Ovary (tissue), 7 donors: ENCODE measurements at regions not wholly inside any gene's neighbourhood (a gene's known extent, or its start where the extent isn't known, plus 50 kb on each side); places are given as distances from the start of the nearest gene placed in this dataset.

ENCODE experiments used
- DNase-seq, 5 donors: peaks; one replicate each; pipeline ENCODE4 v3.0.0-alpha.2; 2019 to 2020
- H3K27ac ChIP-seq, 2 donors: fragments of 200-600 bp; one replicate each; pipeline versions ENCODE4 v1.5.1 to v1.8.0; 2019 to 2022
- H3K27me3 ChIP-seq: fragments of 200-600 bp; one replicate; pipeline ENCODE4 v1.8.0; 2022
- H3K36me3 ChIP-seq: fragments of 200-600 bp; sonication (generic); one replicate; pipeline ENCODE4 v1.5.1; 2019
- H3K4me1 ChIP-seq: one replicate; pipeline ENCODE4 v1.8.1; 2013; ENCODE audit warnings: mild to moderate bottlenecking, moderate library complexity; ENCODE audit not compliant: insufficient read depth
- H3K4me3 ChIP-seq: fragments of 200-600 bp; sonication (generic); one replicate; pipeline ENCODE4 v1.5.1; 2017
- H3K9me3 ChIP-seq, 2 donors: fragments of 200-600 bp in 1 of 2; sonication (generic) in 1 of 2; one replicate each; pipeline versions ENCODE4 v1.5.1 to v1.8.1; 2013 to 2019; ENCODE audit warnings: mild to moderate bottlenecking in 1 of 2, moderate library complexity in 1 of 2
- CTCF ChIP-seq, 3 donors: fragments of 450-650 bp in 2 of 3; fragments of 200-600 bp in 1 of 3; IDR thresholded peaks; one replicate each; pipeline versions ENCODE4 v1.5.1 to v1.8.0; 2016 to 2022; ENCODE audit warnings: antibody characterized with exemption in 3 of 3, mild to moderate bottlenecking in 1 of 3
- EP300 ChIP-seq: sonication (generic); formaldehyde crosslinking; IDR thresholded peaks from one replicate; pipeline ENCODE4 v1.6.1; 2017; ENCODE audit warnings: antibody characterized with exemption
- POLR2A ChIP-seq: fragments of 450-650 bp; IDR thresholded peaks from one replicate; pipeline ENCODE4 v1.6.1; 2017; ENCODE audit warnings: antibody characterized with exemption, mild to moderate bottlenecking, moderate library complexity
- WGBS, 3 donors: extraction: QIAGEN DNeasy Blood & Tissue Kit in 1 of 3; methylation state at CpG; one replicate each; pipeline versions ENCODE4 v1.1.5 to v1.1.7; 2013 to 2017; 5-methylcytosine and 5-hydroxymethylcytosine counted together
- intact Hi-C, 4 donors: fragments of 100-400 bp; cut with DNase I; formaldehyde crosslinking; loops; one replicate each; pipeline versions ENCODE4 v1.11.0 to v1.15.1; 2022 to 2023
- donor health status: DM: no; HTN: no; CAD: no; lungs with moderate emphysema.
- donor health status: DM: no; HTN: no; CAD: no.
- donor health status: Bipolar disorder and iron deficiency.
- donor health status: DM: no; HTN: no; CAD: no.
- donor health status: DM: yes; HTN: yes; CAD: no.

- no peak for TF ChIP-seq CTCF (IDR thresholded peaks at IDR 0.05)
- TF ChIP-seq EP300, result no peak
- no peak for TF ChIP-seq POLR2A
- no peak for DNase-seq
- Histone ChIP-seq H3K9me3 (no peaks in the 10 kb centered on the region), H3K27ac (no peak overlapping the region), H3K4me1 (no peaks in the 10 kb centered on the region), H3K27me3 (no peaks in the 10 kb centered on the region), H3K36me3 (no peaks in the 10 kb centered on the region), H3K4me3 (no peak overlapping the region)
- intact Hi-C loops, result no loop called here
- 50 to 74% (median 70%) methylated on average over 1 of the region's 1 CpG for WGBS, 3 donors
Observed at GRCh38 chr6:140599916-140600315, 1225.5 kb upstream of the CITED2 start.

GRCh38 chr6:140597181-140597580, 1222.7 kb upstream of the CITED2 start:
- intact Hi-C loops, result no loop called here
- WGBS, 3 donors, result 86 to 100% (median 98%) methylated on average over 1 of the region's 1 CpG
- H3K9me3 ChIP-seq, result no peaks in the 10 kb centered on the region
- no peak overlapping the region for H3K4me3 ChIP-seq
- H3K27me3 ChIP-seq, result no peaks in the 10 kb centered on the region
- H3K4me1 ChIP-seq, result no peaks in the 10 kb centered on the region
- no peak for DNase-seq
- no peaks in the 10 kb centered on the region for H3K36me3 ChIP-seq
- no peak overlapping the region for H3K27ac ChIP-seq
- TF ChIP-seq CTCF (IDR thresholded peaks at IDR 0.05), result no peak

DNA sequence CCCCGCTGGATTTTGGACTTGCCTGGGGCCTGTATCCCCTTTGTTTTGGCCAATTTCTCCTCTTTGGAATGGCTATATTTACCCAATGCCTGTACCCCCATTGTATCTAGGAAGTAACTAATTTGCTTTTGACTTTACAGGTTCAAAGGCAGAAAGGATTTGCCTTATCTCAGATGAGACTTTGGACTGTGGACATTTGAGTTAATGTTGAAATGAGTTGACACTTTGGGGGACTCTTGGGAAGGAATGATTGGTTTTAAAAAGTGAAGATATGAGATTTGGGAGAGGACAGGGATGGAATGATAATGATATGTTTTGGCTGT, 1220.3 kb upstream of the CITED2 start:
- Histone ChIP-seq H3K36me3 (no peaks in the 10 kb centered on the region), H3K4me1 (no peaks in the 10 kb centered on the region), H3K27ac (no peak overlapping the region), H3K4me3 (no peak overlapping the region), H3K9me3 (no peaks in the 10 kb centered on the region), H3K27me3 (no peaks in the 10 kb centered on the region)
- DNase-seq, result no peak
- WGBS, 3 donors, result 95 to 97% (median 96%) methylated on average over 1 of the region's 1 CpG
- no peak for TF ChIP-seq EP300
- TF ChIP-seq CTCF (IDR thresholded peaks at IDR 0.05), result no peak
- no peak for TF ChIP-seq POLR2A
- intact Hi-C loops, result no loop called here

- H3K36me3 ChIP-seq, result no peaks in the 10 kb centered on the region
- H3K27ac ChIP-seq, result no peak overlapping the region
- DNase-seq, result no peak
- intact Hi-C loops, result no loop called here
- H3K4me3 ChIP-seq, result no peak overlapping the region
- H3K9me3 ChIP-seq, result no peaks in the 10 kb centered on the region
- no peaks in the 10 kb centered on the region for H3K4me1 ChIP-seq
- TF ChIP-seq EP300 (no peak), POLR2A (no peak), CTCF (IDR thresholded peaks at IDR 0.05) (no peak)
- 96 to 98% (median 96%) methylated on average over 3 of the region's 3 CpGs for WGBS, 3 donors
- H3K27me3 ChIP-seq, result no peaks in the 10 kb centered on the region
Observed at GRCh38 chr6:140592877-140593276, 1218.4 kb upstream of the CITED2 start.

DNA sequence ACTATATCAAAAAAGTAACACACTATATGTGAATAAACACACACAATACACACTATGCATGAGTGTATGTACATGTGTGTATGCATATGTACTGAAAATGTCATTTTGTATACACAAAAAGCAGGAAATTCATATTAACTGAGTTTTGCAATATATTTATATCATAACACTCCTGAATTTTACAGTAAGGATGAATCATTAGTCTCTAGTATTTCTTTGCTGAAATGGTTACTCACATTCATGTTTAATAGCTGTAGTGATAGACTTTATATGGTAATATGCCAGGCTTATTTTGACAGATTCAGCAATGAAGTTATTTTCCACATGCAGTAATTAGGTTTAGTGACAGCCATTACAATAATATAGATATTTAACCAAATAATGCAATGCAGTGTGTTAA, 1216.2 kb upstream of the CITED2 start:
- Histone ChIP-seq H3K36me3 (no peaks in the 10 kb centered on the region), H3K4me3 (no peak overlapping the region), H3K4me1 (no peaks in the 10 kb centered on the region), H3K27ac (no peak overlapping the region), H3K27me3 (no peaks in the 10 kb centered on the region), H3K9me3 (no peaks in the 10 kb centered on the region)
- DNase-seq, result no peak
- intact Hi-C loops, result no loop called here
- TF ChIP-seq POLR2A (no peak), EP300 (no peak), CTCF (IDR thresholded peaks at IDR 0.05) (no peak)
